ENCODE measurements at regions not wholly inside any gene's neighbourhood (a gene's known extent, or its start where the extent isn't known, plus 50 kb on each side); places are given as distances from the start of the nearest gene placed in this dataset.

GRCh38 chr7:84263106-84263505 lies 68.5 kb upstream of the SEMA3A start:
- no peak for TF ChIP-seq EZH2 (IDR thresholded peaks at IDR 0.05; ENCODE audit: insufficient read depth, poor library complexity, severe bottlenecking)
- TF ChIP-seq EZH2phosphoT487 (IDR thresholded peaks at IDR 0.05; ENCODE audit: insufficient read depth, low read depth): no peak

Measured in GM23248 (cell line).